Hepatic stellate cell (primary cell): ENCODE measurements at regions not wholly inside any gene's neighbourhood (a gene's known extent, or its start where the extent isn't known, plus 50 kb on each side); places are given as distances from the start of the nearest gene placed in this dataset.
A peak's percentile ranks its signal among the peaks of the same experiment; 100 is the strongest.

ENCODE experiments used
- DNase-seq: peaks from one replicate; pipeline ENCODE4 v3.0.0; 2011; ENCODE audit warnings: low spot score

GRCh38 chr2:216808805-216809425, 50.9 kb downstream of the TNP1 start:
- no peak for DNase-seq

- no peak for DNase-seq
Observed at GRCh38 chr2:216807857-216808272, 52.0 kb downstream of the TNP1 start.

GRCh38 chr2:216804357-216805350, 55.2 kb downstream of the TNP1 start:
- no peak for DNase-seq

GRCh38 chr2:216803791-216804190, 56.1 kb downstream of the TNP1 start:
- DNase-seq, result no peak

DNA sequence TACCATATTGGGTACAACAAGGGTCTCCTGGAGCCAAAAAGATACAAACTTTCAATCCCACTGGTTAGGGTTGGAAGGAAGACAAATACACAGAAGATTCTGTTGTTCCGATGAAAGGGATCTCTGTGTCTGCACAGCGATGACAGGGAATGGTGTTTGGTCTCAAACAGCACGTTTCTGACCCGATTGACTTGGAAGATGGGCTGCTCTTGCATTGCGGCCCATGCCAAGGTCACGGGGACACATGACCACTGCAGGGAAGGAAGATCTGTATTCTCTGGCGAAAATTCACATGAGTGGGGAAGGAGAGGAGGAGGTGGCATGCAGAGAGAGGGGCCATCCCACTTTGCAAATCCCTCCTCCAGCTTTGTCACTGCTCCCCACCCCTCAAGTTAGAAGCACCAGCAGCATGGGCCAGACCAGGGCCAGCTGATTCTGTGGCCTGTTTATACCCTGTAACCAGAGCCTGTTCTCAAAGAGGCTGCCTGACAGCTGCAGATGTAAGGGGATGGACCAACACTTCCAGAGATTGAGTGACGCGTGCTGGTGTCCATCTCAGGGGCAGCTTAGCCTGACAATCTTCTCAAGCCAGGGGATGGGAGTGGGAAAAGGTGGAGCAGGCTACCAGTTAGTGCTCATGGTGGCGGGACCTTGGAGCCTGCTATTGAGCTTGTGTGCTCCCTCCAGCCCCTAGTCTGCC, 57.2 kb downstream of the TNP1 start:
- no peak for DNase-seq

DNA sequence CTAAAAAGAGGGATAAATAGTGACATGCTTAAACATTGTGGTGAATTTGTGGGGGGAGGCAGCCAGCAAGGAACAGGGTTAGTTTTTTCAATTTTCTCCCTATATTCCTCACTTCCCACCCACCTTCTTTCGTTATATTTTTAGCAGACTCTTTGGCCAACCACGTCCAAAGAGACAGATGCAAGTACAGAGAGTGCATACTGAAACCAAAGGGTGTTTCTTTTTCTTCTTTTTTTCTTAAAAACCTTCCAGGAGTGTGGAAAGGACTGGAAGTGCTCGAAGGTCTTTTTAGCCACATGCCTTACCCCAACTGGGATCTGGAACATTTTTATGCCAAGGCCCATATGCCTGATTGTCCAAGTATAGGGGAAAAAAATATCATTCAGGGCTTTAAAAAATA, 59.0 kb downstream of the TNP1 start:
- DNase-seq, result no peak

DNA sequence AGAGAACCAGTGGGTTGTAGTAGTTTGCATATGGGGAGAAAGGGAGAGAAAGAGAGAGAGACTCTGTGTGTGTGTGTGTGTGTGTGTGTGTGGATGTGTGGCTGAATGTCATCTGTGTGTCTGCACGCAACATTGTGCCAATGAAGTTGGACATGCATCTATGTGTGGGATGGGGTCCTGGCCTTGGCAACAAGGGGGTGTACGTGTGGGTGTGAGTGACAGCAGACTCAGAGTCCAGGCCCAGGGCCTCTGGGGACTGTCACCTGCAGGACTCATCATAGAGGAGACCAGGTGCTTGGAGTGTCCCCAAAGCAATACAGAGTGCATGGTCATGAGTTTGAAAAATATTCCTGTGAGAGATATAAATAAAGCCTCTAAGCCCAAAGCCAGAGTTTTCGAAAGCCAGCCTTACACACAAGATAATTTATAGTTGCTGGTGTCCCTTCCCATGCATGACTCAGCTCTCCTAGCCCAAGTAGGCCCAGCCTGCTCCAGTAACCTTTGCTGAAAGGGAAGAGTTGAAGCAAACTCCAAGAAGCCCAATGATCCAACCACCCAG, 59.9 kb downstream of the TNP1 start:
- peak; percentile 34 for DNase-seq

DNA sequence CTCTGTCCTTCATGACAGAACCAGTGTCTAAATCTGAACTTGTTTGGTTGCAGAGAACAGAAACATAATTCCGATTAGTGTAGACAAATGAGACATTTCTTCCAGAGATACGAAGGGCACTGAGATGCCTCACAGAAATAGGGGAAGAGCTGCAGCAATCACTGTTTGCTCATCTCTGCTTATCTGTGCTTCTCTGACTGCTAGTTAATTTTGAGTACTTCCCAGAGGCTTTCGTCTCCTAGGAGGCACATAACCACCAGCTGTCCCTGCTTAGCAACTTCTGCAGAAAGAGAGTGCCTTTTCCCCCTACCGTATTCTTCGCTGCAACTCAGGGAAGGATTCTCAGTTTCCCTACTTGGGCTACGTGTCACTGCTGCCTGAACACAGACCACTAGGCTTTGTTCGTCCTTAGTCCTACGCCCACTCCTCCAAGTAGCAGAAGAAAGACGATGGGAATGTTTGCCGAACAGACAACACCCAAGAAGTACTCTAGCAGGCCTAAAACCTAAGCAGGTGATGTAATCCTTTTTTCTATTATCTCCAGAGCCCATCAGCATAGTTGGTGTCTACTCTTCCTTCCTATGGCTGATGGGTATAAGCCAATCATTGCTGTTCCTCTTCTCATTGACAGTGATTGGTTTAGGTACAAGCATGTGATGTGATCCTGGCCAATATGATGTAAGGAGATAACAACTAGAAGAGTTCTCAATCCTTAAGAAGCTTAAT, 63.6 kb downstream of the TNP1 start:
- DNase-seq, result no peak

DNA sequence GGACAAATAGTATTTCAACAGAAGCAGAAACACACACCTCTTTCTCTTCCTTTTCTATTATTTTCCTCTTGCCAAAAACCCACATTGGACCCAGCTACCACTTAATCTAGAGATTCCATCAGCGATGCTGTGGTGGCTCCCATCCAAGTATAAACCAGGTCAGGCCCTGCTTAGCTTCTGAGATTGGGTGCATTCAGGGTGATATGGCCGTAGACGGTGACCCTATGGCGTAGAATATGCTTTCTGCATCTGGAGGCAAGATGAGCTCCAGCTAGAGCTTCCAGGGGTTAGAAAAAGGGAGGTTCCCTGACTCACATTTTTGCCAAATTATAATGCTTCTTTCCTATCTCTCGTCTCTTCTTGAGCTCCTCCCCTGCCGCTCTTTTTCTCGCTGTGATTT, 66.5 kb downstream of the TNP1 start:
- no peak for DNase-seq

- no peak for DNase-seq
Observed at GRCh38 chr2:216792222-216793021, 67.4 kb downstream of the TNP1 start.

DNA sequence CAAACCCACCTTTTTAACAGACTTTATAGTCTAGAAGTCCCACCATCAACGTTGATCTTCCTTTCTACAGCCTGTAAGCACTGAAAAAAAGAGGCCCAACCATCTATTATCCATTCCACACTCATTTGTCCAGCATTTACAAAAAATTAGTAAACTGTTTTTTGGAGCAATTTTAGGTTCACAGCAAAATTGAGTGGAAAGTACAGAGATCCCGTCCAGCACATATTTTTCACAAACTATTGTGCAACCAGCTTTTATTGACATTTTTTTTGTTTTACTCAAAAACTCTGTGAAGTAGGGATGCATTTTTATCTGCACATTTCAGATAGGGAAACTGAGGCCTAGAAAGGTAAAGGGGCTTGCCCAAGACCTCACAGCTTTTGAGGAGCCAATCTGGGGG, 68.6 kb downstream of the TNP1 start:
- DNase-seq, result no peak

DNA sequence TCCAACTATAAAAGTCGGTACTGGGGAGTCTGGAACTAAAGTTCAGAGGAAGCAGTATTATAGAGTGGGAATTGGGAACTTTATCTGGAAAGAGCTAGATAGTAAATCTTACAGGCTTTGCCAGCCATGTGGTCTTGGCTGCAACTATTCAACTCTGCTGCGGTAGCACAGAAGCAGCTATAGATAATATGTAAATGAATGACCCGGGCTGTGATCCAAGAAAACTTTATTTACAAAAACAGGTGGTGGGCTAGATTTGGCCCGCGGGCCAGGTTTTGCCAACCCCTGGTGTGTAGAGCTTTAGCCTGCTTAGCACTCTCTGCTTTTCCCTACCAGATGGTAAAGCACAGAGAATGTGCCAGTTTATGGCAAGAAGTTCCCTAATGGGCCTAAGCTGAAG, 70.8 kb downstream of the TNP1 start:
- DNase-seq, result no peak

DNA sequence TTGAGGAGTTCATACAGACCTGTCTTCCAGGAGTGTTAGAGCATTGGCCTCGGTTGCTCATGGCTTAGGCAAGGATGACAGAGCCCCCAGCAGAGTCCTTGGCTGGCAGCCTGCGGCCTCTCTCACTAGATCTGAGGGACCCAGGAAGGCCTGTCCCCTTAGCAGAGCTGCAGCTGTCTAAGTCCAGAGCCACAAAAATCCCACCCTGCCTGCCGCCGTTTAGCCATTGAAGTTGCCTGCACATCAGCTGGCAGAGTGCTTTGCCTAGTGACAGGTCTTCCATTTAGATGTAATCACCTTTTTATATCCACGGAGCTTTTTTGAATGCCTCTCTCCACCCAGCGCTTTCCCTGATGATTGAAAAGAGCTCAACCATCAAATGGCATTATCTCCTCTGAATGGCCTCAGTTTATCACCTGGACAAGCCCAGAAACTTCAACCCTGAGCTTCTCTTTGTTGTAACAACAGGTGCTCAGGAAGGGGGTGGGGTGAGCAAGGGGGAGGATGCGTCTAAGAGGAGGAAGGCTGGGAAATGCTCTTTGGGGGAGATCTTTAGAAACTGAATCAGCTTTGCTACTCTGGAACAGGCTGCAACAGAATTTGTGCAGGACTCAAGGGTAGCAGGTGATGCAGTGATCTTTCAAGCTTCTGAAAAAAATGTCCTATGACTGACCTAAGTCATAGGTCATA, 71.9 kb downstream of the TNP1 start:
- DNase-seq, result no peak

DNA sequence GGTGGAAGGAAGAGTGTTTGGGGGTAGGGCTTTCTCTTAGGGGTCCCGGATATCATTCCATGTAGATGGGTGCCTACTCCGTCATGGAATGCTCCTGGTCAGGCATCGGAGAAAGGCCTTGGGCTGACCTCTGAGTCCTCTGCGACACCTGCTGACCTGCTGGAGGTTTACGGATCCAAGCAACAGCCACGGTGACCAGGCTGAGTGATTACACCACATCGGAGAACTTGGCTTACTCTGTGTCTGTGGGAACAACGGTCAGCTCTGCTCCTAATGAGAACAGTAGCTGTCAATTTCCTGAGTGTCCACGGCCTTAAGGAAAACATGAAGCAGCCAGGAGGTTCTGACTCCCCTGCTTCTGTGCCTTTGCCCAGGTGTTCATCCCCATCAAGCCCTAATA, 73.2 kb downstream of the TNP1 start:
- DNase-seq, result no peak

GRCh38 chr2:216784456-216784855, 75.4 kb downstream of the TNP1 start:
- no peak for DNase-seq

GRCh38 chr2:216781709-216782108, 78.2 kb downstream of the TNP1 start:
- no peak for DNase-seq

- no peak for DNase-seq
Observed at GRCh38 chr2:216780843-216781242, 79.0 kb downstream of the TNP1 start.

GRCh38 chr2:216777637-216778273, 82.1 kb downstream of the TNP1 start:
- peak; percentile 41 for DNase-seq

DNA sequence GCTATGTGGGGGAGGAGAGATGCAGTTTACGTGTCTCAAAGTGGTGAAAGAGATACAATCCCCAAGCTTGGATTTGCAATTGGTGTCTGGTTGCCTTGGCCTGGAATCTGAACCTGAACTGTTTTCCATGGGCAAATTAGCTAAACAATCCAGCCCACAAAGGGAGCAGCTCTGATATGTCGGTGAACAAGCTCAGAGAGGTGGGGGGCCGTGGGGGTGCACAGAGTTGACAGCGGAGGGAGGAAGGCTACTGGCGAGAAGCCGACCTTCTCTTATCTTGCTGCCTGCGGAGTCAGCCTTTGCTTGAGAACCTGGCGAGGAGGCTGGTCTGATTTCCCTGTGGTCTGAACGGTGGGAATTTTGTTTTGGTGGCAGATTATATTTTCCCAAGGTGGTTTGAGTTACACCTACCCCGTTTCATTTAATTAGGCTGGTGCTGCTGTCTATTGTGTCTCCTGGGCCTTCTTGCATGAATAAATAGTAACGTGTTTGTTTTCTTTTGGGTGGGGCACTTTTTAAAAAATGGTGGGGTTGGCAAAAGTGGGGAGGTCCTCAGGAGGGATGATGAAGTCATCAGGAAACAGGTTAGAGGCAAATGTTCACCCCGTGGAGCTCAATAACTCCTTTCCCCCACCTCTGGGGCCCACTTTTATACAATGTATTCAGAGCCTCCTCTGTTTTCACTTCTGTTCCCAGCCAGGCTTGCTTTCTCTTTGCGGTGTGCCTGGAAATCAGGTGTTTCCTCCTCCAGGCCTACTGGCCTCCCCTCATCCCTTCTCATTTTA, 80.9 kb upstream of the IGFBP5 start:
- DNase-seq, result no peak
